CD4-positive, alpha-beta memory T cell (primary cell): ENCODE measurements at regions not wholly inside any gene's neighbourhood (a gene's known extent, or its start where the extent isn't known, plus 50 kb on each side); places are given as distances from the start of the nearest gene placed in this dataset.

Source experiments
- CTCF ChIA-PET: fragments of 350-600 bp; sonication (Branson Sonifier 250); formaldehyde crosslinking; loops from one replicate; lab custom pipeline; 2021; ENCODE audit warnings: inconsistent platforms; ENCODE audit not compliant: partially characterized antibody; lab: Charles Lee
- POLR2A ChIA-PET: fragments of 350-600 bp; sonication (Branson Sonifier 250); formaldehyde crosslinking; loops from one replicate; lab custom pipeline; 2021; ENCODE audit not compliant: partially characterized antibody; lab: Charles Lee
- DNase-seq, 5 donors: peaks; one replicate each; pipeline versions ENCODE4 v3.0.0 to v3.0.0-alpha.2; 2020 to 2022; ENCODE audit warnings: mixed read lengths in 1 of 5
- H3K27ac ChIP-seq: one replicate; pipeline ENCODE4 v1.7.0; 2013; ENCODE audit warnings: low read depth, low read length
- H3K27me3 ChIP-seq: 2 replicates; pipeline ENCODE4 v1.7.0; 2013; ENCODE audit warnings: mild to moderate bottlenecking, low read length, moderate library complexity; ENCODE audit not compliant: insufficient read depth
- H3K36me3 ChIP-seq: 2 replicates; pipeline ENCODE4 v1.7.0; 2013; ENCODE audit warnings: mild to moderate bottlenecking, low read length, moderate library complexity; ENCODE audit not compliant: insufficient read depth
- H3K4me1 ChIP-seq: 2 replicates; pipeline ENCODE4 v1.7.0; 2013; ENCODE audit warnings: mild to moderate bottlenecking, low read length, moderate library complexity; ENCODE audit not compliant: insufficient read depth
- H3K4me3 ChIP-seq, 2 donors: one replicate each; pipeline ENCODE4 v1.7.0; 2013; ENCODE audit warnings: low read length in 2 of 2, mild to moderate bottlenecking in 1 of 2
- H3K9me3 ChIP-seq, 2 donors: one replicate each; pipeline ENCODE4 v1.7.0; 2013; ENCODE audit warnings: low read length in 2 of 2, control low read depth in 1 of 2; ENCODE audit not compliant: control insufficient read depth in 1 of 2
- H3K27ac Mint-ChIP-seq, 7 donors: one replicate each; pipeline ENCODE4 v1.8.0; 2020 to 2021; ENCODE audit warnings: mixed read lengths in 7 of 7, mild to moderate bottlenecking in 6 of 7, inconsistent platforms in 3 of 7, moderate library complexity in 3 of 7
- H3K27me3 Mint-ChIP-seq, 2 donors: one replicate each; pipeline ENCODE4 v1.8.0; 2020 to 2021; ENCODE audit warnings: mixed read lengths in 2 of 2
- H3K36me3 Mint-ChIP-seq, 2 donors: one replicate each; pipeline ENCODE4 v1.8.0; 2020 to 2021; ENCODE audit warnings: mixed read lengths in 2 of 2, inconsistent platforms in 1 of 2, mild to moderate bottlenecking in 1 of 2
- H3K4me1 Mint-ChIP-seq, 4 donors: one replicate each; pipeline ENCODE4 v1.8.0; 2020 to 2021; ENCODE audit warnings: mixed read lengths in 4 of 4, mild to moderate bottlenecking in 1 of 4
- H3K4me3 Mint-ChIP-seq, 8 donors: one replicate each; pipeline ENCODE4 v1.8.0; 2020 to 2021; ENCODE audit warnings: mixed read lengths in 8 of 8, mild to moderate bottlenecking in 7 of 8, moderate library complexity in 6 of 8, inconsistent platforms in 3 of 8
- H3K9me3 Mint-ChIP-seq, 8 donors: one replicate each; pipeline ENCODE4 v1.8.0; 2020 to 2021; ENCODE audit warnings: mixed read lengths in 8 of 8, mild to moderate bottlenecking in 5 of 8, inconsistent platforms in 3 of 8, moderate library complexity in 1 of 8
- intact Hi-C: fragments of 100-400 bp; cut with micrococcal nuclease; formaldehyde crosslinking; loops from one replicate; pipeline ENCODE4 v1.15.1; 2023

- Mint-ChIP-seq H3K4me1 (no peaks in the 10 kb centered on the region), H3K36me3 (no peaks in the 10 kb centered on the region), H3K27ac (no peak overlapping the region), H3K4me3 (no peak overlapping the region), H3K9me3 (peaks cover 0 to 2% (median 0%) of the 10 kb centered on the region in 8 donors), H3K27me3 (peaks cover 0 to 8% of the 10 kb centered on the region in 2 donors)
- POLR2A ChIA-PET, result no interaction called here
- no peak overlapping the region for H3K4me3 ChIP-seq
- H3K27ac ChIP-seq, result no peak overlapping the region
- CTCF ChIA-PET, result interaction anchor here (1.4 to 2.1 kb wide), 2 partner anchors 610 to 611 kb away, joined by 4 to 10 read pairs; no protein-coding TSS in a partner anchor
- no peaks in the 10 kb centered on the region for H3K36me3 ChIP-seq
- intact Hi-C loops, result loop anchor here (5.0 kb wide), 1 partner anchor 761 kb away; no protein-coding TSS in a partner anchor
- no peaks in the 10 kb centered on the region for H3K9me3 ChIP-seq
- DNase-seq, result no peak
- H3K27me3 ChIP-seq, result no peaks in the 10 kb centered on the region
- no peaks in the 10 kb centered on the region for H3K4me1 ChIP-seq
These were observed 94.7 kb upstream of the SLC25A13 start for GRCh38 chr7:96416599-96416998.

- H3K36me3 ChIP-seq, result no peaks in the 10 kb centered on the region
- Mint-ChIP-seq H3K27ac (no peak overlapping the region), H3K36me3 (no peaks in the 10 kb centered on the region), H3K4me1 (no peaks in the 10 kb centered on the region), H3K27me3 (peaks cover 0 to 8% of the 10 kb centered on the region in 2 donors), H3K9me3 (peaks cover 0 to 2% (median 0%) of the 10 kb centered on the region in 8 donors), H3K4me3 (no peak overlapping the region)
- ChIA-PET CTCF (interaction anchor here (1.1 to 2.1 kb wide), 3 partner anchors 610 to 614 kb away, joined by 4 to 10 read pairs (median 4); no protein-coding TSS in a partner anchor), POLR2A (no interaction called here)
- no peaks in the 10 kb centered on the region for H3K27me3 ChIP-seq
- H3K27ac ChIP-seq, result no peak overlapping the region
- DNase-seq, result no peak
- intact Hi-C loops, result loop anchor here (5.0 kb wide), 1 partner anchor 761 kb away; no protein-coding TSS in a partner anchor
- no peaks in the 10 kb centered on the region for H3K9me3 ChIP-seq
- H3K4me3 ChIP-seq, result no peak overlapping the region
- no peaks in the 10 kb centered on the region for H3K4me1 ChIP-seq
These were observed 94.2 kb upstream of the SLC25A13 start for GRCh38 chr7:96416116-96416515.

GRCh38 chr7:96415293-96415940 lies 93.5 kb upstream of the SLC25A13 start:
- Histone ChIP-seq H3K27me3 (no peaks in the 10 kb centered on the region), H3K9me3 (no peaks in the 10 kb centered on the region), H3K4me3 (no peak overlapping the region), H3K36me3 (no peaks in the 10 kb centered on the region), H3K4me1 (no peaks in the 10 kb centered on the region), H3K27ac (no peak overlapping the region)
- Mint-ChIP-seq H3K4me3 (no peak overlapping the region), H3K9me3 (no peaks in the 10 kb centered on the region), H3K27ac (peak overlapping the region in 1 of 7 donors; percentile 8), H3K36me3 (no peaks in the 10 kb centered on the region), H3K27me3 (peaks cover 0 to 8% of the 10 kb centered on the region in 2 donors), H3K4me1 (no peaks in the 10 kb centered on the region)
- CTCF ChIA-PET, result interaction anchor here (1.1 to 2.1 kb wide), 3 partner anchors 611 to 615 kb away, joined by 4 to 10 read pairs (median 4); no protein-coding TSS in a partner anchor
- DNase-seq, result no peak
- POLR2A ChIA-PET, result interaction anchor here (0.7 kb wide), 1 partner anchor 364 kb away, joined by 4 read pairs; no protein-coding TSS in a partner anchor
- intact Hi-C loops, result loop anchor here (2.0 to 5.0 kb wide), 2 partner anchors 649 to 762 kb away; no protein-coding TSS in a partner anchor

GRCh38 chr7:96414931-96415292 lies 93.0 kb upstream of the SLC25A13 start:
- H3K9me3 Mint-ChIP-seq, result no peaks in the 10 kb centered on the region
- H3K27me3 ChIP-seq, result no peaks in the 10 kb centered on the region
- DNase-seq, result peak; percentile 20 to 47 (median 43)
- H3K27ac ChIP-seq, result no peak overlapping the region
- H3K9me3 ChIP-seq, result no peaks in the 10 kb centered on the region
- no peaks in the 10 kb centered on the region for H3K36me3 Mint-ChIP-seq
- intact Hi-C loops, result loop anchor here (2.0 to 5.0 kb wide), 2 partner anchors 650 to 762 kb away; no protein-coding TSS in a partner anchor
- POLR2A ChIA-PET, result interaction anchor here (0.7 kb wide), 1 partner anchor 364 kb away, joined by 4 read pairs; no protein-coding TSS in a partner anchor
- H3K27ac Mint-ChIP-seq, result no peak overlapping the region
- no peak overlapping the region for H3K4me3 ChIP-seq
- H3K4me1 ChIP-seq, result no peaks in the 10 kb centered on the region
- CTCF ChIA-PET, result interaction anchor here (2.1 kb wide), 1 partner anchor 613 kb away, joined by 10 read pairs; no protein-coding TSS in a partner anchor
- no peaks in the 10 kb centered on the region for H3K36me3 ChIP-seq
- H3K4me3 Mint-ChIP-seq, result no peak overlapping the region
- H3K4me1 Mint-ChIP-seq, result no peaks in the 10 kb centered on the region
- H3K27me3 Mint-ChIP-seq, result peaks cover 0 to 8% of the 10 kb centered on the region in 2 donors

GRCh38 chr7:96410126-96410839 lies 88.4 kb upstream of the SLC25A13 start:
- ChIA-PET CTCF (interaction anchor here (0.7 kb wide), 1 partner anchor 617 kb away, joined by 3 read pairs; no protein-coding TSS in a partner anchor), POLR2A (no interaction called here)
- Histone ChIP-seq H3K4me3 (no peak overlapping the region), H3K4me1 (no peaks in the 10 kb centered on the region), H3K36me3 (no peaks in the 10 kb centered on the region), H3K27ac (no peak overlapping the region), H3K9me3 (no peaks in the 10 kb centered on the region), H3K27me3 (no peaks in the 10 kb centered on the region)
- Mint-ChIP-seq H3K4me3 (no peak overlapping the region), H3K27me3 (peaks cover 6% of the 10 kb centered on the region in 2 donors), H3K9me3 (no peaks in the 10 kb centered on the region), H3K36me3 (no peaks in the 10 kb centered on the region), H3K27ac (no peak overlapping the region), H3K4me1 (no peaks in the 10 kb centered on the region)
- intact Hi-C loops, result no loop called here
- no peak for DNase-seq

- H3K27me3 Mint-ChIP-seq, result peaks cover 8 to 12% of the 10 kb centered on the region in 2 donors
- no peak for DNase-seq
- H3K36me3 ChIP-seq, result no peaks in the 10 kb centered on the region
- H3K9me3 Mint-ChIP-seq, result peaks cover 0 to 2% (median 0%) of the 10 kb centered on the region in 8 donors
- intact Hi-C loops, result no loop called here
- no peaks in the 10 kb centered on the region for H3K9me3 ChIP-seq
- no peaks in the 10 kb centered on the region for H3K27me3 ChIP-seq
- H3K27ac ChIP-seq, result no peak overlapping the region
- no peak overlapping the region for H3K4me3 ChIP-seq
- ChIA-PET CTCF (no interaction called here), POLR2A (no interaction called here)
- H3K36me3 Mint-ChIP-seq, result no peaks in the 10 kb centered on the region
- H3K27ac Mint-ChIP-seq, result no peak overlapping the region
- no peak overlapping the region for H3K4me3 Mint-ChIP-seq
- no peaks in the 10 kb centered on the region for H3K4me1 ChIP-seq
- H3K4me1 Mint-ChIP-seq, result no peaks in the 10 kb centered on the region
These were observed 87.0 kb upstream of the SLC25A13 start for GRCh38 chr7:96408881-96409280.

- no peak overlapping the region for H3K27ac Mint-ChIP-seq
- no peaks in the 10 kb centered on the region for H3K36me3 Mint-ChIP-seq
- Histone ChIP-seq H3K4me3 (no peak overlapping the region), H3K4me1 (no peaks in the 10 kb centered on the region), H3K27ac (no peak overlapping the region), H3K9me3 (no peaks in the 10 kb centered on the region), H3K27me3 (no peaks in the 10 kb centered on the region), H3K36me3 (no peaks in the 10 kb centered on the region)
- peaks cover 8 to 12% of the 10 kb centered on the region in 2 donors for H3K27me3 Mint-ChIP-seq
- intact Hi-C loops, result no loop called here
- ChIA-PET POLR2A (no interaction called here), CTCF (no interaction called here)
- H3K4me3 Mint-ChIP-seq, result no peak overlapping the region
- no peak for DNase-seq
- no peaks in the 10 kb centered on the region for H3K4me1 Mint-ChIP-seq
- H3K9me3 Mint-ChIP-seq, result peaks cover 0 to 2% (median 0%) of the 10 kb centered on the region in 8 donors
These were observed 85.5 kb upstream of the SLC25A13 start for GRCh38 chr7:96407427-96407826.
